Upper lobe of right lung (tissue), 1 donor: ENCODE measurements at regions not wholly inside any gene's neighbourhood (a gene's known extent, or its start where the extent isn't known, plus 50 kb on each side); places are given as distances from the start of the nearest gene placed in this dataset.
"Not testable (repeated sequence)": the region's sequence is repeated elsewhere in the genome, so short reads cannot be mapped to it uniquely, and the experiment has no call there.

Source experiments
- ATAC-seq: fragments of 200-7000 bp; cut with Tn5 transposase; one replicate; pipeline ENCODE4 v1.9.1; 2020; ENCODE audit warnings: mild to moderate bottlenecking, moderate library complexity
- DNase-seq: peaks from one replicate; pipeline ENCODE4 v3.0.0-alpha.2; 2020
- H3K27ac ChIP-seq: fragments of 200-600 bp; one replicate; pipeline ENCODE4 v1.8.0; 2022
- H3K27me3 ChIP-seq: fragments of 200-600 bp; one replicate; pipeline ENCODE4 v1.8.0; 2022; ENCODE audit warnings: mild to moderate bottlenecking
- H3K36me3 ChIP-seq: fragments of 200-600 bp; one replicate; pipeline ENCODE4 v1.8.0; 2022
- H3K4me1 ChIP-seq: fragments of 200-600 bp; one replicate; pipeline ENCODE4 v1.8.0; 2022
- H3K4me3 ChIP-seq: fragments of 200-600 bp; one replicate; pipeline ENCODE4 v1.8.0; 2022; ENCODE audit warnings: mild to moderate bottlenecking
- H3K9me3 ChIP-seq: fragments of 200-600 bp; one replicate; pipeline ENCODE4 v1.8.0; 2022
- CTCF ChIP-seq: fragments of 200-600 bp; IDR thresholded peaks from one replicate; pipeline ENCODE4 v1.8.0; 2022; ENCODE audit warnings: antibody characterized with exemption
- intact Hi-C: fragments of 100-400 bp; cut with DNase I; formaldehyde crosslinking; loops from one replicate; pipeline ENCODE4 v1.11.0; 2022
- donor health status: DM: no; HTN: yes; CAD: no; lungs with severe emphysema.

- intact Hi-C loops, result no loop called here
- no peak for TF ChIP-seq CTCF
- no peaks in the 10 kb centered on the region for H3K4me1 ChIP-seq
- no peaks in the 10 kb centered on the region for H3K9me3 ChIP-seq
- no peaks in the 10 kb centered on the region for H3K36me3 ChIP-seq
- no peak for DNase-seq
- no peaks in the 10 kb centered on the region for H3K27me3 ChIP-seq
- no peak for ATAC-seq
- no peak overlapping the region for H3K27ac ChIP-seq
- no peak overlapping the region for H3K4me3 ChIP-seq
Observed at GRCh38 chr12:77222336-77222735, 157.0 kb upstream of the E2F7 start.

- Histone ChIP-seq H3K36me3 (no peaks in the 10 kb centered on the region), H3K9me3 (no peaks in the 10 kb centered on the region), H3K4me1 (no peaks in the 10 kb centered on the region), H3K27me3 (no peaks in the 10 kb centered on the region), H3K4me3 (no peak overlapping the region), H3K27ac (no peak overlapping the region)
- intact Hi-C loops, result no loop called here
- ATAC-seq, result no peak
- TF ChIP-seq CTCF, result no peak
- DNase-seq, result no peak
Observed at GRCh38 chr12:77220586-77220985, 155.2 kb upstream of the E2F7 start.

- TF ChIP-seq CTCF, result no peak
- no peak overlapping the region for H3K27ac ChIP-seq
- ATAC-seq (no peak), DNase-seq (no peak)
- no peaks in the 10 kb centered on the region for H3K27me3 ChIP-seq
- no peak overlapping the region for H3K4me3 ChIP-seq
- no peaks in the 10 kb centered on the region for H3K9me3 ChIP-seq
- no peaks in the 10 kb centered on the region for H3K36me3 ChIP-seq
- H3K4me1 ChIP-seq, result no peaks in the 10 kb centered on the region
- intact Hi-C loops, result no loop called here
Observed at GRCh38 chr12:77218278-77218677, 152.9 kb upstream of the E2F7 start.

GRCh38 chr12:77216136-77216535 lies 150.8 kb upstream of the E2F7 start:
- H3K4me3 ChIP-seq, DNase-seq, H3K27me3 ChIP-seq, ATAC-seq, H3K9me3 ChIP-seq, H3K36me3 ChIP-seq, intact Hi-C loops, H3K27ac ChIP-seq, H3K4me1 ChIP-seq: not testable (repeated sequence)

GRCh38 chr12:77214136-77214535 lies 148.8 kb upstream of the E2F7 start:
- Histone ChIP-seq H3K36me3 (no peaks in the 10 kb centered on the region), H3K4me1 (no peaks in the 10 kb centered on the region), H3K27ac (no peak overlapping the region), H3K9me3 (no peaks in the 10 kb centered on the region), H3K4me3 (no peak overlapping the region), H3K27me3 (no peaks in the 10 kb centered on the region)
- ATAC-seq, result no peak
- intact Hi-C loops, result no loop called here
- no peak for TF ChIP-seq CTCF
- no peak for DNase-seq

- H3K4me1 ChIP-seq, result no peaks in the 10 kb centered on the region
- no peak for TF ChIP-seq CTCF
- H3K9me3 ChIP-seq, result no peaks in the 10 kb centered on the region
- intact Hi-C loops, result no loop called here
- ATAC-seq (no peak), DNase-seq (no peak)
- H3K27ac ChIP-seq, result no peak overlapping the region
- no peaks in the 10 kb centered on the region for H3K36me3 ChIP-seq
- no peak overlapping the region for H3K4me3 ChIP-seq
- H3K27me3 ChIP-seq, result no peaks in the 10 kb centered on the region
Observed at GRCh38 chr12:77213319-77213718, 147.9 kb upstream of the E2F7 start.
